Thyroid gland (tissue), 4 donors: ENCODE measurements at regions not wholly inside any gene's neighbourhood (a gene's known extent, or its start where the extent isn't known, plus 50 kb on each side); places are given as distances from the start of the nearest gene placed in this dataset.

Experiments used
- CTCF ChIP-seq, 6 experiments: fragments of 200-600 bp in 3 of 6; fragments of 450-650 bp in 3 of 6; sonication (generic) in 3 of 6; IDR thresholded peaks; one replicate each; pipeline ENCODE4 v1.5.1; 2016 to 2019; ENCODE audit warnings: antibody characterized with exemption in 6 of 6, mild to moderate bottlenecking in 2 of 6, inconsistent platforms in 1 of 6, moderate library complexity in 1 of 6
- POLR2A ChIP-seq, 2 donors: fragments of 450-650 bp; IDR thresholded peaks; one replicate each; pipeline ENCODE4 v1.6.1; 2017; ENCODE audit warnings: antibody characterized with exemption in 2 of 2, mild to moderate bottlenecking in 2 of 2, moderate library complexity in 1 of 2

- TF ChIP-seq CTCF (IDR thresholded peaks at IDR 0.05) = no peak
- TF ChIP-seq POLR2A (IDR thresholded peaks at IDR 0.05) = no peak
These were observed 142.1 kb upstream of the TBX18 start for GRCh38 chr6:84906514-84906913.
